Endothelial cell of umbilical vein (primary cell): ENCODE measurements at regions not wholly inside any gene's neighbourhood (a gene's known extent, or its start where the extent isn't known, plus 50 kb on each side); places are given as distances from the start of the nearest gene placed in this dataset.

ENCODE experiments used
- EZH2 ChIP-seq: IDR thresholded peaks from 2 replicates; pipeline ENCODE4 v1.6.1; 2012; ENCODE audit warnings: borderline replicate concordance, low read depth, mild to moderate bottlenecking, moderate library complexity, low read length, inconsistent platforms; ENCODE audit not compliant: severe bottlenecking
- GATA2 ChIP-seq: IDR thresholded peaks from 2 replicates; pipeline ENCODE4 v1.7.0; 2011; ENCODE audit warnings: low read depth, mild to moderate bottlenecking, moderate library complexity, mixed read lengths, low read length; ENCODE audit not compliant: insufficient read length, insufficient read depth
- JUN ChIP-seq: IDR thresholded peaks from 2 replicates; pipeline ENCODE4 v1.6.1; 2011; ENCODE audit warnings: borderline replicate concordance, low read depth; ENCODE audit not compliant: insufficient read length, insufficient read depth
- MYC ChIP-seq: IDR thresholded peaks from one replicate; pipeline ENCODE4 v1.6.1; 2011; ENCODE audit warnings: mild to moderate bottlenecking, low read depth, low read length
- POLR2A ChIP-seq: IDR thresholded peaks from 2 replicates; pipeline ENCODE4 v1.6.1; 2012; ENCODE audit warnings: low read depth, mild to moderate bottlenecking, control low read depth, low read length
- POLR2AphosphoS5 ChIP-seq: IDR thresholded peaks from 2 replicates; pipeline ENCODE4 v1.6.1; 2012; ENCODE audit warnings: low read depth, mild to moderate bottlenecking, control low read depth, low read length, moderate library complexity; ENCODE audit not compliant: insufficient read depth
- TF ChIP-seq, protein P1 (sequence below), 2 donors: IDR thresholded peaks; 1 replicate in 1 of 2; 2 replicates in 1 of 2; pipeline ENCODE4 v1.5.1; 2011; ENCODE audit warnings: low read length in 2 of 2, mild to moderate bottlenecking in 2 of 2, moderate library complexity in 2 of 2, control low read depth in 1 of 2, inconsistent platforms in 1 of 2, low read depth in 1 of 2; ENCODE audit not compliant: insufficient read depth in 1 of 2; ENCODE audit errors: extremely low read depth in 1 of 2

DNA sequence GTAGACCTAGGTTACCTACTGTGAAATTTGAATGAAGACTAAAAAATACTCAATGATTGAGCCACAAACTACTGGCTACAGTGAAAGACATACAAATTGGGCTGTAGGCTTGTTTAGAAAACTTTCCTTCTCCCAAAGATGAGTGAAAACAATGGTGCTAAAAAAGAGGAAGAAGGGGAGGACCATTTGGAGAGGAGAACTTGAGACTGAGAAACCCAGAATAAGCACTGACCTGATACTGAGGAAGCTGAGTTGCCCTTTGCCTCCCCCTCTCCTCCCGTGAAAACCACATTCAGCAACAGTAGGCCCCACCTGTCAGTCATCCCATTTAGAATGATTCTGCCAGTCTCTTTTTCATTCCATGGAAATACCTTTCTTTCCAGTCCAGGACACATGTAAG lies 484.0 kb upstream of the TGFBR2 start:
- TF ChIP-seq POLR2A (no peak), JUN (no peak), EZH2 (no peak), MYC (no peak), POLR2AphosphoS5 (no peak), GATA2 (no peak)
- TF ChIP-seq, protein P1, sequence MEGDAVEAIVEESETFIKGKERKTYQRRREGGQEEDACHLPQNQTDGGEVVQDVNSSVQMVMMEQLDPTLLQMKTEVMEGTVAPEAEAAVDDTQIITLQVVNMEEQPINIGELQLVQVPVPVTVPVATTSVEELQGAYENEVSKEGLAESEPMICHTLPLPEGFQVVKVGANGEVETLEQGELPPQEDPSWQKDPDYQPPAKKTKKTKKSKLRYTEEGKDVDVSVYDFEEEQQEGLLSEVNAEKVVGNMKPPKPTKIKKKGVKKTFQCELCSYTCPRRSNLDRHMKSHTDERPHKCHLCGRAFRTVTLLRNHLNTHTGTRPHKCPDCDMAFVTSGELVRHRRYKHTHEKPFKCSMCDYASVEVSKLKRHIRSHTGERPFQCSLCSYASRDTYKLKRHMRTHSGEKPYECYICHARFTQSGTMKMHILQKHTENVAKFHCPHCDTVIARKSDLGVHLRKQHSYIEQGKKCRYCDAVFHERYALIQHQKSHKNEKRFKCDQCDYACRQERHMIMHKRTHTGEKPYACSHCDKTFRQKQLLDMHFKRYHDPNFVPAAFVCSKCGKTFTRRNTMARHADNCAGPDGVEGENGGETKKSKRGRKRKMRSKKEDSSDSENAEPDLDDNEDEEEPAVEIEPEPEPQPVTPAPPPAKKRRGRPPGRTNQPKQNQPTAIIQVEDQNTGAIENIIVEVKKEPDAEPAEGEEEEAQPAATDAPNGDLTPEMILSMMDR (IDR thresholded peaks at IDR 0.05; ENCODE audit: extremely low read depth in 1 of 2, insufficient read depth in 1 of 2, low read depth in 1 of 2, low read length in 2 of 2), result no peak
